ENCODE measurements at regions not wholly inside any gene's neighbourhood (a gene's known extent, or its start where the extent isn't known, plus 50 kb on each side); places are given as distances from the start of the nearest gene placed in this dataset.

DNA sequence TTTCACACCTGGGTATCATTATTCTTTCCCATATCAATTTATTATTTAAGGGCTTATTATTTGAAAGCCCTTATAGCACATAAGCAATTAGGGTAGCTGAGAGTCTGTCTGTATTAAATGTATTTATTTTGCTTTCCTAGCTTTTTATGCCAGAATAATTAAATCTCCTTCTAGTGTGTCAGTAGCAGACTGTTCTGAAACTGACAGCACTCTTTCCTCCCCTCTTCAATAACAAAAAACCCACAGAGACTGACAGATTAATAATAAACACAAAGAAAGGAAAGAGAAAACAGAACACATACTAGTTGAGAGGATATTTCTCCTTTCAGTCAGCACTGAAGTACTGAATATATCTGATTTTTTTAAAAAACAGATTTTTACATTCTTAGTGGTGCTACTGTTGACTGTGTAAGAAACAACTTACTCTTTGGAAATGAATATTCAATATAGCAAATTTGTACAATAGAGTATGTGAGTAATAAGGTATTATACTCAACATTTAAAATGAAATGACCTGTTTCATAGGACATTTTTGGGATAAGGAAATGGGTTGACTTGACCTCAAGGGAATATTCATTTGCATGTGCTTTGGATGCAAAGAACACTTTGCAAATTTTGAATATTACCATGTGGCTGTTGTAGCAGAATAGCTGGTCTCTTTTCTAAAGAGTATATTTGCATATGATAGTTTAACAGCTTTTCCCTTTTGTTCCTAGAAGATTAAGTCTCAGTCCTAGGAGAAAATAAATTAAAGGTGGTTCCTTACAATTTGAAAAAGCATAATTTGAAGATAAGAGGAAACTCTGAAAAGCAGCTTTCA lies 208.3 kb downstream of the SPATA31D1 start:
- Histone ChIP-seq H3K36me3 (ENCODE audit: insufficient read depth, low read length) (no peaks in the 10 kb centered on the region), H4K20me1 (ENCODE audit: insufficient read depth, low read depth, low read length) (no peaks in the 10 kb centered on the region), H2AFZ (ENCODE audit: low read length) (no peak overlapping the region), H3K4me1 (ENCODE audit: low read length) (no peaks in the 10 kb centered on the region), H3K4me3 (ENCODE audit: low read length) (no peak overlapping the region), H3K27me3 (ENCODE audit: low read length) (no peaks in the 10 kb centered on the region), H3K9me2 (replicated peaks; ENCODE audit: insufficient read depth, low read length) (no peaks in the 10 kb centered on the region), H3K9me3 (ENCODE audit: low read length) (no peaks in the 10 kb centered on the region; the same call in none of the 2 replicates), H3K4me2 (ENCODE audit: low read depth, low read length, poor library complexity, severe bottlenecking) (no peak overlapping the region), H3K27ac (ENCODE audit: low read length) (no peak overlapping the region), H3K9ac (ENCODE audit: low read length) (no peak overlapping the region), H3K79me2 (ENCODE audit: low read length) (no peaks in the 10 kb centered on the region)
- no peak for DNase-seq

DNA sequence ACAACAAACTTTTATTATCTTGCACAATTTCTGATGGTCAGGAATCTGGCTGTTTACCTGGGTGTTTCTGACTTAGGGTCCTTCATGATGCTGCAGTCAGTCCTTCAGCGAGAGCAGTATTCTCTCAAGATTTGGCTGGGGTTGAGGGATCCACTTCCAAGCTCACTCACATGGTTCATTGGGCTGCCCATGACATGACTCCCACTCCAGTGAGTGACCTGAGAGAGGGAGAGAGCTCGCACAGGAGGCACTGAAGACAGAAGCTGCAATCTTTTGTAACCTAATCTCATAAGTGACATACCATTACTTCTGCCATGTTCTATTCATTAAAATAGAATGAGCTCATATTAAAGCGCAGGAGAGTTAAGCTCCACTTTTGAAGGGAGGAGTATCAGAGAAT lies 212.6 kb downstream of the SPATA31D1 start:
- Histone ChIP-seq H2AFZ (ENCODE audit: low read length) (no peak overlapping the region), H3K27me3 (ENCODE audit: low read length) (no peaks in the 10 kb centered on the region), H3K36me3 (ENCODE audit: insufficient read depth, low read length) (no peaks in the 10 kb centered on the region), H3K4me2 (ENCODE audit: low read depth, low read length, poor library complexity, severe bottlenecking) (no peak overlapping the region), H3K9me2 (replicated peaks; ENCODE audit: insufficient read depth, low read length) (no peaks in the 10 kb centered on the region), H3K9ac (ENCODE audit: low read length) (no peak overlapping the region), H4K20me1 (ENCODE audit: insufficient read depth, low read depth, low read length) (no peaks in the 10 kb centered on the region), H3K4me1 (ENCODE audit: low read length) (no peaks in the 10 kb centered on the region), H3K9me3 (ENCODE audit: low read length) (no peaks in the 10 kb centered on the region; the same call in 1 of the 2 replicates), H3K79me2 (ENCODE audit: low read length) (no peaks in the 10 kb centered on the region), H3K27ac (ENCODE audit: low read length) (no peak overlapping the region), H3K4me3 (ENCODE audit: low read length) (no peak overlapping the region)
- no peak for DNase-seq

DNA sequence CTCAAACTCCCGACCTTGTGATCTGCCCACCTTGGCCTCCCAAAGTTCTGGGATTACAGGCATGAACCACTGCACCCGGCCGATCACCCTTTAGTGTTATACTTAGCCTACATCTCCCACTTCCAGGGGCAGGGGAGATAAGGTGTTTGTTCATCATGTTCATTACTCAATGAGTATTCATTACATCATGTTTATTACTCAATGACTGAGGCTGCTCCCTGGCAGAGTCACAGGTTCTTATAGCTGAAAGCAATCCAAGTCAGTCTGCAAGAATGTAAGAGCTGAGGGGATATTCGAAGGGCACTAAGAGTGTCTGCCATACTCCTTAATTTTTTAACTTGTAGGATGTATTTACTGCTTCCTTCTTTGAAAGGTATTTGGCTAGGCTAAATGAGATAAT lies 214.2 kb downstream of the SPATA31D1 start:
- no peak overlapping the region for H3K9ac ChIP-seq (ENCODE audit: low read length)
- no peaks in the 10 kb centered on the region for H4K20me1 ChIP-seq (ENCODE audit: insufficient read depth, low read depth, low read length)
- H3K27me3 ChIP-seq (ENCODE audit: low read length): no peaks in the 10 kb centered on the region
- H3K4me3 ChIP-seq (ENCODE audit: low read length): no peak overlapping the region
- no peak for DNase-seq
- no peak overlapping the region for H3K27ac ChIP-seq (ENCODE audit: low read length)
- no peaks in the 10 kb centered on the region for H3K36me3 ChIP-seq (ENCODE audit: insufficient read depth, low read length)
- H3K9me2 ChIP-seq (replicated peaks; ENCODE audit: insufficient read depth, low read length): no peaks in the 10 kb centered on the region
- H2AFZ ChIP-seq (ENCODE audit: low read length): no peak overlapping the region
- H3K9me3 ChIP-seq (ENCODE audit: low read length): peaks cover 4% of the 10 kb centered on the region; the same call in 1 of the 2 replicates
- H3K4me2 ChIP-seq (ENCODE audit: low read depth, low read length, poor library complexity, severe bottlenecking): no peak overlapping the region
- H3K79me2 ChIP-seq (ENCODE audit: low read length): no peaks in the 10 kb centered on the region
- H3K4me1 ChIP-seq (ENCODE audit: low read length): no peaks in the 10 kb centered on the region

DNA sequence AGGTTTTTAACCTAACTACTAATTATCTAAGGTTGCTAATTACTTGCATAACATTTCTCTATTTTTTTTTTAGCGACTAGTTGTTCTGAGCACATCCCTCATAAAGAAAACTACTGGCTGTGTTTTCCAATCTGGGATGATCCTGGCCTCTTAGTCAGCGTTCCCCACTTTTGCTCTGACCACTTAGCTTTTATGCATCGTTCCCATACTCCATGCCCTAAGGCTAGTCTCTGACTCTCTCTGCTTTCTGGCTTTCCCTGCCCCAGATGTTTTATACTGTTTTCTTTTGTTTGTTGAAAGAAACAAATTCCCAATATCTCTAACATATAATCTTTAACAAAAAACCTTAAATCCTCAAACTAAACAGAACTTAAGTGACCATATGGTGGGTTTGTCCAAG lies 217.9 kb downstream of the SPATA31D1 start:
- no peaks in the 10 kb centered on the region for H3K36me3 ChIP-seq (ENCODE audit: insufficient read depth, low read length)
- H3K27ac ChIP-seq (ENCODE audit: low read length): no peak overlapping the region
- no peak for DNase-seq
- no peak overlapping the region for H3K4me2 ChIP-seq (ENCODE audit: low read depth, low read length, poor library complexity, severe bottlenecking)
- H3K4me1 ChIP-seq (ENCODE audit: low read length): no peaks in the 10 kb centered on the region
- H2AFZ ChIP-seq (ENCODE audit: low read length): no peak overlapping the region
- H3K27me3 ChIP-seq (ENCODE audit: low read length): no peaks in the 10 kb centered on the region
- H3K9ac ChIP-seq (ENCODE audit: low read length): no peak overlapping the region
- no peaks in the 10 kb centered on the region for H3K79me2 ChIP-seq (ENCODE audit: low read length)
- no peak overlapping the region for H3K4me3 ChIP-seq (ENCODE audit: low read length)
- peaks cover 16% of the 10 kb centered on the region for H3K9me3 ChIP-seq (ENCODE audit: low read length)
- no peaks in the 10 kb centered on the region for H3K9me2 ChIP-seq (replicated peaks; ENCODE audit: insufficient read depth, low read length)
- no peaks in the 10 kb centered on the region for H4K20me1 ChIP-seq (ENCODE audit: insufficient read depth, low read depth, low read length)

DNA sequence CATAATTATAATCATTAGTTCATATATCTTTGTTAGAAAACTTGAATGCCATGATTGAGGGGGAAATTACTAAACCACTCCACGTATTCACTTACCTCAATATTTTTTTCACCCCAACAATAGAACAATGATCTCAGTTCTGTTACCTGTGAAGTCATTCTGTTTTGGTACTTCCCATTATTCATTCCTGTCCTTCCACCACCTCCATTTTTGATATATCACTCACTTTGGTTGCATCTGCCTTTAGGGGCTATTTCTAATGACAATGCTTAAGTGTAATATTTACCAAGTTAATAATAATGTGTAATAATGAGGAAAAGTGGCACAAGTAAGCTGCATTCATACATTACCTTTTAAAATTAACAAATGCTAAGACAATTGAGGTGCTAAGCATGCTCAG lies 218.4 kb downstream of the SPATA31D1 start:
- Histone ChIP-seq H3K4me1 (ENCODE audit: low read length) (no peaks in the 10 kb centered on the region), H3K4me3 (ENCODE audit: low read length) (no peak overlapping the region), H3K27me3 (ENCODE audit: low read length) (no peaks in the 10 kb centered on the region), H3K27ac (ENCODE audit: low read length) (no peak overlapping the region), H2AFZ (ENCODE audit: low read length) (no peak overlapping the region), H3K79me2 (ENCODE audit: low read length) (no peaks in the 10 kb centered on the region), H3K36me3 (ENCODE audit: insufficient read depth, low read length) (no peaks in the 10 kb centered on the region), H3K9ac (ENCODE audit: low read length) (no peak overlapping the region), H3K9me2 (replicated peaks; ENCODE audit: insufficient read depth, low read length) (no peaks in the 10 kb centered on the region), H3K9me3 (ENCODE audit: low read length) (peaks cover 16% of the 10 kb centered on the region), H3K4me2 (ENCODE audit: low read depth, low read length, poor library complexity, severe bottlenecking) (no peak overlapping the region), H4K20me1 (ENCODE audit: insufficient read depth, low read depth, low read length) (no peaks in the 10 kb centered on the region)
- no peak for DNase-seq

DNA sequence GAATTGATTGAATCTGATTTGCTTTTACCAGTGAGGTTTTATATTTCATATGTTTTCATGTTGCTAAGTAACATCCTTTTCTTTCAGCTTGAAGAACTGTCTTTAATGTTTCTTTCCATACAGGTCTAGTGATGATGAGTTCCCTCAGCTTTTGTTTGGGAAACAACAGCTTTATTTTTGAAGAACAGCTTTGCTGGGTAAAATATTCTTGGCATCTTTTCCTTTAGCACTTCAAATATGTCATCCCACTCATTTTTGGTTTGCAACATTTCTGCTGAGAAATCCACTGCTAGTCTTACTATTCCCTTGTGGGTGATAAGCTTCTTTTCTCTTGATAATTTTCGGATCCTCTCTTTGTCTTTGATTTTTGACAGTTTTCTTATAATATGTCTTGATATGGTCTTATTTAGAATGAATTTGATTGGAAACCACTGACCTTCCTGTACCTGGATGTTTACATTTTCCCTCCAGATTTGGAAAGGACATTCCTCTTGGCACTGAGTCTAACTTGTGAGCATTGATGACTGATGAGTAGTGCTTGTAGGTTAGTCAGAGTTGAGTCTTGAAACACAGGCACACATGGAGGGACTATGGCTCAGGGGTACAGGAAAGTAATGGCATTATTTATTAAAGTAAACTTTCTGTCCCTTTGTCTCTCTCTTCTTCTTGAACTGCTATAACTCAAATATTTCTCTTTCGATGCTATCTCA lies 220.3 kb downstream of the SPATA31D1 start:
- H3K36me3 ChIP-seq (ENCODE audit: insufficient read depth, low read length): no peaks in the 10 kb centered on the region
- no peaks in the 10 kb centered on the region for H3K4me1 ChIP-seq (ENCODE audit: low read length)
- H3K27me3 ChIP-seq (ENCODE audit: low read length): no peaks in the 10 kb centered on the region
- H2AFZ ChIP-seq (ENCODE audit: low read length): no peak overlapping the region
- H3K9me3 ChIP-seq (ENCODE audit: low read length): peaks cover 20% of the 10 kb centered on the region
- no peak overlapping the region for H3K4me3 ChIP-seq (ENCODE audit: low read length)
- H3K79me2 ChIP-seq (ENCODE audit: low read length): no peaks in the 10 kb centered on the region
- H4K20me1 ChIP-seq (ENCODE audit: insufficient read depth, low read depth, low read length): no peaks in the 10 kb centered on the region
- no peak for DNase-seq
- H3K4me2 ChIP-seq (ENCODE audit: low read depth, low read length, poor library complexity, severe bottlenecking): no peak overlapping the region
- H3K27ac ChIP-seq (ENCODE audit: low read length): no peak overlapping the region
- H3K9ac ChIP-seq (ENCODE audit: low read length): no peak overlapping the region
- H3K9me2 ChIP-seq (replicated peaks; ENCODE audit: insufficient read depth, low read length): no peaks in the 10 kb centered on the region

DNA sequence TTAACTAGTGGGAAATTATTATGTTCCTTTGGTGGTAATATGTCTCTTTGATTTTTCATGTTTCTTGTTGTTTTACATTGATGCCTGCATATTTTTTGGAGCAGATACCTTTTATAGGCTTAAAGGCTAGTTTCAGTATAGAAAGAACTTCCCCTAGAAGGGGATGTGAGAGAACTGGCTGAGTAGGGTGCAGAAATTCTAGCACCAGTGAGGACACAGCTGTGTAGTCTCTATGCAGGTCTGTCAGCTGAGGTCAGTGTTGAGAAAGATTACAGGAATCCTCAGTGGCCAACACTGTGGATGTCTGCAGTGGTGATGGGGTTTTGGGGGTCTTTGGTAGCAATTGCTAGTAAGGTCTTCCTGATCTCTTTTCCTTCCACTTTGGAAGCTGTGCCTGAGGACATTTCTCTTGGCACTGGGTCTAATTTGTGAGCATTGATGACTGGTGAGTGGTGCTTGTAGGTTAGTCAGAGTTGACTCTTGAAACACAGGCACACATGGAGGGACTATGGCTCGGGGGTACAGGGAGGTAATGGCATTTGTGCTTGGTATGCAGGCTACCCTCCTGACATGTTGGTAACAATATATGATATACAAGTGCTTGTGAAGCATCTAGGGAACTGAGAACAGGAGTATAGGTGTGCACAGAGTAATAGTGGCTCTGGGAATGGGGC lies 221.4 kb downstream of the SPATA31D1 start:
- H3K4me1 ChIP-seq (ENCODE audit: low read length): no peaks in the 10 kb centered on the region

DNA sequence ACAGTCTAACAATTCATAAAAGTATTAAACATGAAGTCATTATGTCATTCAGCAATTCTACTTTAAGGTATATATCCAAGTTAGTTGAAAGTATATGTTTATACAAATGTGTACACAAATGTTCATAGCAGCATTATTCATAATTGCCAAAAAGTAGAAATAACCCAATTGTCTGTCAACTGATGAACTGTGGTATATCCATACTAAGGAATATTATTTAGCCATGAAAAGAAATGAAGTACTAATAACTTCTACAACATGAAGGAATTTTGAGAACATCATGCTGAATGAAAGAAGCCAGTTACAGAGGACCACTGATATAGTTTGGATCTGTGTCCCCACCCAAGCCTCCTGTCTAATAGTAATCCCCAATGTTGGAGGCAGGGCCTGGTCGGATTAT lies 224.3 kb downstream of the SPATA31D1 start:
- no peaks in the 10 kb centered on the region for H3K36me3 ChIP-seq (ENCODE audit: insufficient read depth, low read length)
- no peaks in the 10 kb centered on the region for H3K79me2 ChIP-seq (ENCODE audit: low read length)
- no peak for DNase-seq
- H3K4me1 ChIP-seq (ENCODE audit: low read length): no peaks in the 10 kb centered on the region
- no peaks in the 10 kb centered on the region for H4K20me1 ChIP-seq (ENCODE audit: insufficient read depth, low read depth, low read length)
- no peak overlapping the region for H3K9ac ChIP-seq (ENCODE audit: low read length)
- H3K27me3 ChIP-seq (ENCODE audit: low read length): no peaks in the 10 kb centered on the region
- peaks cover 18% of the 10 kb centered on the region for H3K9me3 ChIP-seq (ENCODE audit: low read length)
- H3K27ac ChIP-seq (ENCODE audit: low read length): no peak overlapping the region
- H2AFZ ChIP-seq (ENCODE audit: low read length): no peak overlapping the region
- H3K4me3 ChIP-seq (ENCODE audit: low read length): no peak overlapping the region
- H3K9me2 ChIP-seq (replicated peaks; ENCODE audit: insufficient read depth, low read length): no peaks in the 10 kb centered on the region
- no peak overlapping the region for H3K4me2 ChIP-seq (ENCODE audit: low read depth, low read length, poor library complexity, severe bottlenecking)

More for the DNA sequence above, 221.4 kb downstream of the SPATA31D1 start:
- Histone ChIP-seq H3K27ac (ENCODE audit: low read length) (no peak overlapping the region), H3K4me2 (ENCODE audit: low read depth, low read length, poor library complexity, severe bottlenecking) (no peak overlapping the region), H4K20me1 (ENCODE audit: insufficient read depth, low read depth, low read length) (no peaks in the 10 kb centered on the region), H2AFZ (ENCODE audit: low read length) (no peak overlapping the region), H3K9ac (ENCODE audit: low read length) (no peak overlapping the region), H3K79me2 (ENCODE audit: low read length) (no peaks in the 10 kb centered on the region), H3K9me3 (ENCODE audit: low read length) (peaks cover 20% of the 10 kb centered on the region), H3K27me3 (ENCODE audit: low read length) (no peaks in the 10 kb centered on the region), H3K4me3 (ENCODE audit: low read length) (no peak overlapping the region), H3K9me2 (replicated peaks; ENCODE audit: insufficient read depth, low read length) (no peaks in the 10 kb centered on the region), H3K36me3 (ENCODE audit: insufficient read depth, low read length) (no peaks in the 10 kb centered on the region)
- DNase-seq: no peak

All from Karpas-422 (cell line).